Breast epithelium (tissue), 4 donors: ENCODE measurements at regions not wholly inside any gene's neighbourhood (a gene's known extent, or its start where the extent isn't known, plus 50 kb on each side); places are given as distances from the start of the nearest gene placed in this dataset.

Source experiments
- DNase-seq, 2 donors: peaks; one replicate each; pipeline ENCODE4 v3.0.0-alpha.2; 2019; ENCODE audit warnings: low spot score in 2 of 2
- H3K27ac ChIP-seq, 2 donors: fragments of 200-600 bp; sonication (generic) in 1 of 2; one replicate each; pipeline ENCODE4 v1.5.1; 2016 to 2019; ENCODE audit warnings: mild to moderate bottlenecking in 1 of 2
- H3K27me3 ChIP-seq, 2 donors: fragments of 200-600 bp; sonication (generic) in 1 of 2; one replicate each; pipeline versions ENCODE4 v1.5.1 to v1.6.0; 2017 to 2019; ENCODE audit warnings: control low read depth in 1 of 2, mild to moderate bottlenecking in 1 of 2
- H3K36me3 ChIP-seq: fragments of 200-600 bp; one replicate; pipeline ENCODE4 v1.5.1; 2019
- H3K4me1 ChIP-seq, 2 donors: fragments of 200-600 bp; sonication (generic); one replicate each; pipeline ENCODE4 v1.5.1; 2016 to 2019; ENCODE audit warnings: control low read depth in 1 of 2
- H3K4me3 ChIP-seq, 3 donors: fragments of 200-600 bp; sonication (generic); 1 replicate in 2 of 3; 2 replicates in 1 of 3; pipeline ENCODE4 v1.5.1; 2016 to 2019; ENCODE audit warnings: mild to moderate bottlenecking in 3 of 3, moderate library complexity in 2 of 3
- H3K9me3 ChIP-seq, 2 donors: fragments of 200-600 bp; sonication (generic) in 1 of 2; one replicate each; pipeline ENCODE4 v1.5.1; 2016 to 2019; ENCODE audit warnings: control low read depth in 1 of 2
- CTCF ChIP-seq, 3 donors: fragments of 450-650 bp; IDR thresholded peaks; one replicate each; pipeline ENCODE4 v1.5.1; 2016 to 2017; ENCODE audit warnings: antibody characterized with exemption in 3 of 3, mild to moderate bottlenecking in 3 of 3, moderate library complexity in 3 of 3
- POLR2A ChIP-seq: fragments of 450-650 bp; IDR thresholded peaks from one replicate; pipeline ENCODE4 v1.6.1; 2016; ENCODE audit warnings: antibody characterized with exemption, mild to moderate bottlenecking, moderate library complexity
- POLR2AphosphoS5 ChIP-seq, 3 donors: sonication (generic); formaldehyde crosslinking; IDR thresholded peaks; one replicate each; pipeline ENCODE4 v1.6.1; 2017; ENCODE audit warnings: antibody characterized with exemption in 3 of 3
- intact Hi-C: fragments of 100-400 bp; cut with DNase I; formaldehyde crosslinking; loops from one replicate; pipeline ENCODE4 v1.15.1; 2023; ENCODE audit warnings: low total_unique reads

DNA sequence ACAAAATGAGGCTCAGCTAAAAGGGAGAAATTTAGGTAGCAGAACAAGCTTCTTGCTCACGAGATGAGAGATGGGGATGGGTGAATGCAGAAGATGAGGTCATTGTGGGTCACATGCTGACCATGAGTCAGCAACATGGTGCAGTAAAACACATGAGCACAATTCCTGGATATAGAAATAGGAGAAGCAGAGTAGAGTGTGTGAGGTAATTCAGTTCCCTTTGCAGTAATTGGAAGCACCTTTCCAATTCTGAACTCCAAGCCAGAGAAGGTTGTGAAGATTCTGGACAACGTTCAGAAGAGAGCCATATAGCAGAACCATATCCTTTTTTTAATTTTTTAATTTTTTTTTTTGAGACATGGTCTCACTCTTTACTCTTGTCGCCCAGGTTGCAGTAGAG lies 62.0 kb upstream of the LMNTD1 start:
- Histone ChIP-seq H3K36me3 (no peaks in the 10 kb centered on the region), H3K4me1 (no peaks in the 10 kb centered on the region), H3K27me3 (no peaks in the 10 kb centered on the region), H3K4me3 (no peak overlapping the region), H3K27ac (no peak overlapping the region), H3K9me3 (no peaks in the 10 kb centered on the region)
- no peak for TF ChIP-seq CTCF (IDR thresholded peaks at IDR 0.05)
- TF ChIP-seq POLR2A = no peak
- no peak for TF ChIP-seq POLR2AphosphoS5 (IDR thresholded peaks at IDR 0.05)
- DNase-seq = no peak
- intact Hi-C loops = no loop called here

- intact Hi-C loops = no loop called here
- no peak for DNase-seq
- no peaks in the 10 kb centered on the region for H3K27me3 ChIP-seq
These were observed 63.2 kb upstream of the LMNTD1 start for GRCh38 chr12:25616286-25616685.

DNA sequence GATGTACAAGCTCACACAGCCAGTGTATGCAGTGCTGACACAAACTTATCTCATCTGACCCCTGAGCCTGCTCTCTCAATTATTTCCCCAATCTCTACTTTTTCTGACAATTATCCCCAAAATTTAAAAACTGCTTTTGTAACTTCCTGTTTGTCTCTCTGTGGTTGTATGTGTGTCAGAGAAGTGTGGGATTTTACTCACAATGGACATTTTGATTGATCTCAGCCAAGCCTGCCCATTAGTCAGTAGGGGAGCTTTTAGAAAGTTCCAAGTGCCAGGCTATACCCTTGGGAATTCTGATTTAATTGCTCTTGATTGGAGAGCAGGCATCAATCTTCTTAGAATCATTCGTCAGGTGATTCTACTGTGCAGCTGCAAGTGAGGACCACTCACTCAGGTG lies 64.9 kb upstream of the LMNTD1 start:
- H3K27me3 ChIP-seq = no peaks in the 10 kb centered on the region
- no peaks in the 10 kb centered on the region for H3K9me3 ChIP-seq
- intact Hi-C loops = no loop called here
- no peak for DNase-seq
- H3K4me1 ChIP-seq = no peaks in the 10 kb centered on the region
- no peak overlapping the region for H3K27ac ChIP-seq
- TF ChIP-seq CTCF (IDR thresholded peaks at IDR 0.05) = no peak
- TF ChIP-seq POLR2AphosphoS5 (IDR thresholded peaks at IDR 0.05) = no peak
- no peak for TF ChIP-seq POLR2A
- H3K4me3 ChIP-seq = no peak overlapping the region
- no peaks in the 10 kb centered on the region for H3K36me3 ChIP-seq

More at GRCh38 chr12:25616286-25616685, 63.2 kb upstream of the LMNTD1 start:
- H3K27ac ChIP-seq = no peak overlapping the region
- no peak overlapping the region for H3K4me3 ChIP-seq
- TF ChIP-seq POLR2AphosphoS5 (IDR thresholded peaks at IDR 0.05) (no peak), CTCF (IDR thresholded peaks at IDR 0.05) (no peak), POLR2A (no peak)
- no peaks in the 10 kb centered on the region for H3K9me3 ChIP-seq
- H3K36me3 ChIP-seq = no peaks in the 10 kb centered on the region
- no peaks in the 10 kb centered on the region for H3K4me1 ChIP-seq

- DNase-seq = no peak
- H3K27ac ChIP-seq = no peak overlapping the region
- H3K36me3 ChIP-seq = no peaks in the 10 kb centered on the region
- no peaks in the 10 kb centered on the region for H3K27me3 ChIP-seq
- intact Hi-C loops = no loop called here
- H3K4me3 ChIP-seq = no peak overlapping the region
- no peaks in the 10 kb centered on the region for H3K4me1 ChIP-seq
- H3K9me3 ChIP-seq = no peaks in the 10 kb centered on the region
- no peak for TF ChIP-seq POLR2AphosphoS5 (IDR thresholded peaks at IDR 0.05)
- TF ChIP-seq CTCF (IDR thresholded peaks at IDR 0.05) = no peak
- no peak for TF ChIP-seq POLR2A
These were observed 70.7 kb upstream of the LMNTD1 start for GRCh38 chr12:25623816-25624215.

- no peak for DNase-seq
- no peaks in the 10 kb centered on the region for H3K4me1 ChIP-seq
These were observed 72.1 kb upstream of the LMNTD1 start for GRCh38 chr12:25625146-25625545.

More at GRCh38 chr12:25625146-25625545, 72.1 kb upstream of the LMNTD1 start:
- intact Hi-C loops = no loop called here
- Histone ChIP-seq H3K9me3 (no peaks in the 10 kb centered on the region), H3K36me3 (no peaks in the 10 kb centered on the region), H3K27me3 (no peaks in the 10 kb centered on the region), H3K27ac (no peak overlapping the region), H3K4me3 (no peak overlapping the region)
- TF ChIP-seq POLR2AphosphoS5 (IDR thresholded peaks at IDR 0.05) (no peak), CTCF (IDR thresholded peaks at IDR 0.05) (no peak), POLR2A (no peak)
